ENCODE measurements at regions not wholly inside any gene's neighbourhood (a gene's known extent, or its start where the extent isn't known, plus 50 kb on each side); places are given as distances from the start of the nearest gene placed in this dataset.
"Not testable (repeated sequence)": the region's sequence is repeated elsewhere in the genome, so short reads cannot be mapped to it uniquely, and the experiment has no call there.

GRCh38 chr6:6946206-6947155 is 161.3 kb upstream of the RREB1 start:
- no peak overlapping the region for H3K4me3 ChIP-seq (ENCODE audit: low read depth, low read length)
- no peak for DNase-seq (ENCODE audit: low read depth)
- TF ChIP-seq CTCF (IDR thresholded peaks at IDR 0.05; ENCODE audit: low read depth, low read length, missing control alignments) = no peak

- no peak for TF ChIP-seq CTCF (IDR thresholded peaks at IDR 0.05; ENCODE audit: low read depth, low read length, missing control alignments)
- no peak for DNase-seq (ENCODE audit: low read depth)
- no peak overlapping the region for H3K4me3 ChIP-seq (ENCODE audit: low read depth, low read length)
Observed at GRCh38 chr6:6950373-6951145, 157.2 kb upstream of the RREB1 start.

- no peak for DNase-seq (ENCODE audit: low read depth)
- no peak overlapping the region for H3K4me3 ChIP-seq (ENCODE audit: low read depth, low read length)
- no peak for TF ChIP-seq CTCF (IDR thresholded peaks at IDR 0.05; ENCODE audit: low read depth, low read length, missing control alignments)
Observed at GRCh38 chr6:6951355-6951754, 156.4 kb upstream of the RREB1 start.

GRCh38 chr6:6952484-6952883 is 155.3 kb upstream of the RREB1 start:
- no peak for TF ChIP-seq CTCF (IDR thresholded peaks at IDR 0.05; ENCODE audit: low read depth, low read length, missing control alignments)
- DNase-seq (ENCODE audit: low read depth) = no peak
- H3K4me3 ChIP-seq (ENCODE audit: low read depth, low read length) = no peak overlapping the region

- not testable (repeated sequence) for H3K4me3 ChIP-seq (ENCODE audit: low read depth, low read length); DNase-seq (ENCODE audit: low read depth)
Observed at GRCh38 chr6:6952927-6953326, 154.8 kb upstream of the RREB1 start.

- TF ChIP-seq CTCF (IDR thresholded peaks at IDR 0.05; ENCODE audit: low read depth, low read length, missing control alignments) = no peak
- no peak overlapping the region for H3K4me3 ChIP-seq (ENCODE audit: low read depth, low read length)
- no peak for DNase-seq (ENCODE audit: low read depth)
Observed at GRCh38 chr6:6960571-6961251, 147.1 kb upstream of the RREB1 start.

- no peak for TF ChIP-seq CTCF (IDR thresholded peaks at IDR 0.05; ENCODE audit: low read depth, low read length, missing control alignments)
- H3K4me3 ChIP-seq (ENCODE audit: low read depth, low read length) = no peak overlapping the region
- no peak for DNase-seq (ENCODE audit: low read depth)
Observed at GRCh38 chr6:6962086-6962485, 145.7 kb upstream of the RREB1 start.
